ENCODE measurements at regions not wholly inside any gene's neighbourhood (a gene's known extent, or its start where the extent isn't known, plus 50 kb on each side); places are given as distances from the start of the nearest gene placed in this dataset.

GRCh38 chr12:107521826-107522355 is 163.7 kb upstream of the PWP1 start:
- Histone ChIP-seq H3K27ac (ENCODE audit: extremely low read depth, low read depth, low read length) (no peak overlapping the region), H3K4me2 (ENCODE audit: insufficient read depth, low read length) (no peak overlapping the region), H3K4me1 (replicated peaks in 1 of 2; ENCODE audit: control insufficient read depth in 2 of 2, insufficient read depth in 2 of 2, low read length in 2 of 2) (no peaks in the 10 kb centered on the region), H3K27me3 (ENCODE audit: control insufficient read depth in 2 of 2, insufficient read depth in 2 of 2, low read length in 2 of 2) (peaks cover 2 to 5% of the 10 kb centered on the region in 2 experiments; a peak in 4 of 5 replicates), H3K9me1 (ENCODE audit: control insufficient read depth, insufficient read depth, low read length) (no peaks in the 10 kb centered on the region), H3K9ac (ENCODE audit: insufficient read depth in 1 of 2, low read depth in 2 of 2, low read length in 2 of 2) (no peak overlapping the region), H4K20me1 (replicated peaks; ENCODE audit: control insufficient read depth, insufficient read depth, low read length) (no peaks in the 10 kb centered on the region), H3K36me3 (ENCODE audit: control insufficient read depth, insufficient read depth, low read length) (no peaks in the 10 kb centered on the region), H3K79me2 (ENCODE audit: control insufficient read depth, insufficient read depth, low read length) (no peaks in the 10 kb centered on the region), H2AFZ (ENCODE audit: low read depth, low read length) (no peak overlapping the region), H3K4me3 (no peak overlapping the region), H3K9me3 (replicated peaks; ENCODE audit: control insufficient read depth, insufficient read depth, low read depth, low read length) (no peaks in the 10 kb centered on the region)
- POLR2A ChIA-PET: no interaction called here
- FAIRE-seq (no peak), DNase-seq (ENCODE audit: extremely low read depth in 1 of 4, low spot score in 3 of 4) (no peak), ATAC-seq (no peak)
- CTCF ChIA-PET (ENCODE audit: low intra/inter-chr PET ratio): no interaction called here
- intact Hi-C loops (cut with micrococcal nuclease): no loop called here
- in situ Hi-C loops (cut with MboI): no loop called here
- 0% methylated on average over 3 of the region's 3 CpGs for WGBS (ENCODE audit: insufficient coverage, low coverage, missing lambda C conversion rate)
- no peak for TF ChIP-seq ZNF717 (CRISPR knock-in tag; IDR thresholded peaks at IDR 0.05)
- TF ChIP-seq, protein P1, sequence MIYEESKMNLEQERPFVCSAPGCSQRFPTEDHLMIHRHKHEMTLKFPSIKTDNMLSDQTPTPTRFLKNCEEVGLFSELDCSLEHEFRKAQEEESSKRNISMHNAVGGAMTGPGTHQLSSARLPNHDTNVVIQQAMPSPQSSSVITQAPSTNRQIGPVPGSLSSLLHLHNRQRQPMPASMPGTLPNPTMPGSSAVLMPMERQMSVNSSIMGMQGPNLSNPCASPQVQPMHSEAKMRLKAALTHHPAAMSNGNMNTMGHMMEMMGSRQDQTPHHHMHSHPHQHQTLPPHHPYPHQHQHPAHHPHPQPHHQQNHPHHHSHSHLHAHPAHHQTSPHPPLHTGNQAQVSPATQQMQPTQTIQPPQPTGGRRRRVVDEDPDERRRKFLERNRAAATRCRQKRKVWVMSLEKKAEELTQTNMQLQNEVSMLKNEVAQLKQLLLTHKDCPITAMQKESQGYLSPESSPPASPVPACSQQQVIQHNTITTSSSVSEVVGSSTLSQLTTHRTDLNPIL (CRISPR knock-in tag; IDR thresholded peaks at IDR 0.05): no peak
- TF ChIP-seq, protein P2, sequence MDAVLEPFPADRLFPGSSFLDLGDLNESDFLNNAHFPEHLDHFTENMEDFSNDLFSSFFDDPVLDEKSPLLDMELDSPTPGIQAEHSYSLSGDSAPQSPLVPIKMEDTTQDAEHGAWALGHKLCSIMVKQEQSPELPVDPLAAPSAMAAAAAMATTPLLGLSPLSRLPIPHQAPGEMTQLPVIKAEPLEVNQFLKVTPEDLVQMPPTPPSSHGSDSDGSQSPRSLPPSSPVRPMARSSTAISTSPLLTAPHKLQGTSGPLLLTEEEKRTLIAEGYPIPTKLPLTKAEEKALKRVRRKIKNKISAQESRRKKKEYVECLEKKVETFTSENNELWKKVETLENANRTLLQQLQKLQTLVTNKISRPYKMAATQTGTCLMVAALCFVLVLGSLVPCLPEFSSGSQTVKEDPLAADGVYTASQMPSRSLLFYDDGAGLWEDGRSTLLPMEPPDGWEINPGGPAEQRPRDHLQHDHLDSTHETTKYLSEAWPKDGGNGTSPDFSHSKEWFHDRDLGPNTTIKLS (IDR thresholded peaks at IDR 0.05; ENCODE audit: borderline replicate concordance, low read depth): no peak
- TF ChIP-seq CHD1 (IDR thresholded peaks at IDR 0.05; ENCODE audit: low read length): no peak
- no peak for TF ChIP-seq GTF2F1 (IDR thresholded peaks at IDR 0.05; ENCODE audit: low read depth, low read length)
- no peak for TF ChIP-seq ZFX (CRISPR knock-in tag; IDR thresholded peaks at IDR 0.05)
- no TSS peak for BruUV-seq (replicated peaks)
